H54 (cell line): ENCODE measurements at regions not wholly inside any gene's neighbourhood (a gene's known extent, or its start where the extent isn't known, plus 50 kb on each side); places are given as distances from the start of the nearest gene placed in this dataset.
"Not testable (repeated sequence)": the region's sequence is repeated elsewhere in the genome, so short reads cannot be mapped to it uniquely, and the experiment has no call there.

Experiments used
- DNase-seq: peaks from one replicate; pipeline ENCODE4 v3.0.0; 2011; ENCODE audit warnings: low spot score, mixed read lengths; ENCODE audit not compliant: insufficient read length
- FAIRE-seq: peaks from 3 replicates; lab custom pipeline; 2011; peaks lifted over from hg19 to GRCh38; lab: Jason Lieb, UNC
- POLR2A ChIP-seq: IDR thresholded peaks from 2 replicates; pipeline ENCODE4 v1.6.1; 2011; ENCODE audit warnings: low read depth, mild to moderate bottlenecking, low read length

GRCh38 chr6:16020259-16020658 is 108.6 kb upstream of the MYLIP start:
- no peak for TF ChIP-seq POLR2A
- no peak for FAIRE-seq
- DNase-seq: no peak

- FAIRE-seq (no peak), DNase-seq (no peak)
- TF ChIP-seq POLR2A: no peak
These were observed 109.4 kb upstream of the MYLIP start for GRCh38 chr6:16019462-16019861.

DNA sequence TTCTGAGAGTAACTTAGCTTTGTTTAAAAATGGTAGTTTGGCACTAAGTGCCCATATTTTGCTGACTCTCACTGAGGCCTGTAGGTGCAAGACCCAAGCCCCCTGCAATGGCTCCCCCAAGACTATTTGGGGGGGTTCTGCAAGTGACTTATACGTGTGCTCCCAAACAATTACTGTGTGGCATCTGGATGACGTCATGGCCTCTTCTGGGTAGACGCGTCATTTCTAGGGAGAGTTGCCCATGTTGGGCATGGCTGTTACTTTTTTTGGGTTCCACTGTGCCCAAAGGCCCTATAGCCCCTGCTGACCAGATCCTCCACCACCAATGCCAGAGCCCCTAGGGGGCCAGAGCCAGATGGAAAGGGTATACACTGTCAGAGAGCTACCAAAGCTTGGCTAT is 110.3 kb upstream of the MYLIP start:
- FAIRE-seq: no peak
- TF ChIP-seq POLR2A: no peak
- DNase-seq: no peak

DNA sequence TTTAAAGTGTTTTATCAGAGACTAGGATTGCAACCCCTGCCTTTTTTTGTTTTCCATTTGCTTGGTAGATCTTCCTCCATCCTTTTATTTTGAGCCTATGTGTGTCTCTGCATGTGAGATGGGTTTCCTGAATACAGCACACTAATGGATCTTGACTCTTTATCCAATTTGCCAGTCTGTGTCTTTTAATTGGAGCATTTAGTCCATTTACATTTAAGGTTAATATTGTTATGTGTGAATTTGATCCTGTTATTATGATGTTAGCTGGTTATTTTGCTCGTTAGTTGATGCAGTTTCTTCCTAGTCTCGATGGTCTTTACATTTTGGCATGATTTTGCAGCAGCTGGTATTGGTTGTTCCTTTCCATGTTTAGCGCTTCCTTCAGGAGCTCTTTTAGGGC is 114.6 kb upstream of the MYLIP start:
- DNase-seq, FAIRE-seq: not testable (repeated sequence)

DNA sequence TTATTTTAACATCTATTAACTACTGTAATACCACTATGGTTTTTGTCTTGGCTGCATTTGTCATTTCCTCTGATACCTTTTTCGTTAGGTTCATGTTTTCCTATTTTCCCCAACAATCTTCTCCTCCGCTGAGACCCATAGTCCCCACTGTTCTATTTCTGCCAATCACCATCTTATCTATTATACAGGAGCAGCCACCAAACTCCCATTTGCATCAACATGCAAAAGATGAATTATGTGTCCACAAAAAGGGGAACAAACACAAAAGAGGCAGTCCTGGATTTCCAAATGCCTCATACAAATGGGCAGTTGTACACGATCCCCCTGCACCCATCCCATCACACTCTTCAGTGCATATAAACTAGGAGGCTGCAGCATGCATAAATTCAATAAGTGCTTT is 121.7 kb upstream of the MYLIP start:
- no peak for DNase-seq
- FAIRE-seq: no peak

GRCh38 chr6:16006681-16007080 is 122.2 kb upstream of the MYLIP start:
- FAIRE-seq (no peak), DNase-seq (no peak)
- TF ChIP-seq POLR2A: no peak

More for the DNA sequence above, 121.7 kb upstream of the MYLIP start:
- no peak for TF ChIP-seq POLR2A

- no peak for FAIRE-seq
- no peak for DNase-seq
- no peak for TF ChIP-seq POLR2A
These were observed 123.8 kb upstream of the MYLIP start for GRCh38 chr6:16004934-16005679.

- FAIRE-seq (no peak), DNase-seq (no peak)
- TF ChIP-seq POLR2A: no peak
These were observed 125.7 kb upstream of the MYLIP start for GRCh38 chr6:16003197-16003491.

DNA sequence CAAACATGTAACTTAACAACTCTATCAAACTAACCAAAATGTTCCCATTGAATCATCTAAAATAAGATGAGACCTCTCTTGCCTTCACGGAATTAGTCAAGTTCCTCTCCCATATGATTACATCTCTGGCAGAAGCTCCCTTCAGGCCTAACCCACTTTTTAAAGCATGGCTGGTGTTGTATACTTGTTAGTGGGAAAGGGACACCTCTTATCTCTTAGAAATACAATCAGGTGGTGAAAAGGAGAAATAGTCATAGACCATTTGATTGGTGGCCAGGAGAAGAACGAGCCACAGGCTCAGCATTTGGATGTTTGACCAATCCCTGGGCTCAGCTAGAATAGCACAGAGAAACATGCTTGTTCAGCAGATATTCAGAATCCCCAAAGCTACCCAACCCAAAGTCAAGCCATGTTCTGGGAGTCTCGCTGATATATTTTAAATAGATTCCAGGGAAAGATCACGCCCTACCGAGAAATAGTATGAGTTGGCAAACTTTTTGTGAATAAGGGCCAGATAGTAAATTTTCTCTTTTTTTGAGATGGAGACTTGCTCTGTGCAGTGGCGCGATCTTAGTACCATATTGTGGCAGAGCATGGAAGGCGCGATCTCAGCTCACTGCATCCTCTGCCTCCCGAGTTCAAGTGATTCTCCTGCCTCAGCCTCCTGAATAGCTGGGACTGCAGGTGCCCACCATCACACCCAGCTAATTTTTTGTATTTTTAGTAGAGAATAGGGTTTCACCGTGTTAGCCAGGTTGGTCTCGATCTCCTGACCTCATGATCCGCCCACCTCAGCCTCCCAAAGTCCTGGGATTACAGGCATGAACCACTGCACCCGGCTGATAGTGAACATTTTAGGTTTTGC is 126.3 kb upstream of the MYLIP start:
- DNase-seq: no peak
- FAIRE-seq: no peak
- TF ChIP-seq POLR2A: no peak

GRCh38 chr6:16001158-16001557 is 127.7 kb upstream of the MYLIP start:
- TF ChIP-seq POLR2A: no peak
- DNase-seq: no peak
- no peak for FAIRE-seq

DNA sequence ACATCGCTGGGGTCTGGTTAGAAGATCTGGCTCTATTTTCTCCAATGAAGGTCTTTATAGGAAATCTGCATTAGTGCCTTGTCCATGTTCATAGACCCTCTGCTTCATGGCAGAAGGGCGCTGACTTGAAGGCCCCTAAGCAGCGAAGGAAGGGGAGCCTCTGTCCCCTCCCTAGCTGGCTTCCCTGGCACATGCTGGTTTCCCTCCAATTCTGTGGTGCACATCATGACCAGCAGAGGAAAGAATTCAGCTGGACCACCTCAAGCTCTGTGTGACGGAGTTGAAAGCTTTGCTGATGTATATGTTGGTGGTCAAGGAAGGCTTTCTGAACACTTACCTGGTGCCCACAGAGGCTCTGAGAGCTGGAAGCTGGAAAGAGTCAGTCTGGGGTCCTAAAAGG is 129.7 kb upstream of the MYLIP start:
- no peak for FAIRE-seq
- TF ChIP-seq POLR2A: no peak
- DNase-seq: no peak

DNA sequence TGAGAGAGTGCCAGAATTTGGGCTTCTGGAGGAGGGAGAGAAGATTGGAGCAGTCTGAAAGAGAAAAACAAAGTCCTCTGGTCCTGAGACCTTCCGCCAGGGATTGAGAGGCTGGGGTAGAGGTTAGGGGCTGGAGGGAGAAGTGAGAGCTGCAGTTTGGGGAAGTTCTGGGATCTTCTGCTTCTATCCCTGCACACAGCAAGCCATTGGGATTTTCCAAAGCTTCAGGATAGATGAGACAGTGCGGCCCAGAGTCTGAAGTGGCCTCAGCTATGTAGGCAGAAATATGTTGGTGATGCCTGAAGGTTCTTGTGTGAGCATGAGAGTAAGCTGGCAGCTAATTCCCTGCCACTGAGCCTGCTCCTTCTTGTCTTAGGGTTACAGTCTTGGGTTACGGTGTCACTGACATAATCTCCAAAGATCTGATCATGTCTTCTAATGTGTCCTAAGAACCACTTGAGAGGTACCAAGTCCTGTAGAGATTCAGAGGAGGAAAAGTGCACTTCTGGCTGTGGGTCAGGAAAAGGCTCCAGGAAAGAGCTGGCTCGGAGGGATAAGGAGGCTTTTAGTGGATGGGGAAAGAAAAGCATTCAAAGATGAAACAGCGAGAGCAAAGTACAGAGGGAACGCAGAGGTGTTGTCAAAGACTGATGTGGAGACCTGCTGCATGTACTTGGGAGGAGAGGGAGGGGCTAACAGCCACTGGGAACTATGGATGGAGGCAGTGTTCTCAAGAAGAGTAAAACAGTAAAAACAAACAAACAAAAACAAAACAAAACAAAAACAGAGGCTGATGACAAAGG is 131.1 kb upstream of the MYLIP start:
- no peak for TF ChIP-seq POLR2A
- DNase-seq: no peak
- no peak for FAIRE-seq

- DNase-seq: no peak
- FAIRE-seq: no peak
- TF ChIP-seq POLR2A: no peak
These were observed 132.9 kb upstream of the MYLIP start for GRCh38 chr6:15996030-15996429.

DNA sequence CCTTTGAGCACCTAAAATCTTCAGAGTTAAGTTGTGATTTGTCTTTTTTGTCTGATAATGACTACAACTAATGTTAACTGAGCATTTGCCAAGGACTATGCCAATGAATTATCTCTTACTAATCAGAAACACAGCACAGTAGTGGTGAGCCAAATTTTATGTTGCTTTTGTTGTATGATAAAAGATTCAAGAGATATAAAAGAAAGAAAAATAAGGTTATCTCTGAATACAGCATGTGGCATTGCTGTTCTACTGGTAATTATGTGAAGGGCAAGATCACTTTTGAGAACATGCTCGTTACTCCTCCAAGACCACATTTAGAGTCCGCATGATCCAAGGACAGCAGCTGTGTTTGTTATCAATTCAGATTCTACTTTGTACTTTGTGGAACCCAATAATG is 133.4 kb upstream of the MYLIP start:
- FAIRE-seq (no peak), DNase-seq (no peak)

More for the DNA sequence above, 133.4 kb upstream of the MYLIP start:
- TF ChIP-seq POLR2A: no peak
